NCI-H460 (cell line): ENCODE measurements at regions not wholly inside any gene's neighbourhood (a gene's known extent, or its start where the extent isn't known, plus 50 kb on each side); places are given as distances from the start of the nearest gene placed in this dataset.

Source experiments
- DNase-seq: peaks from one replicate; pipeline ENCODE4 v3.0.0-alpha.2; 2016; ENCODE audit warnings: low read depth; ENCODE audit errors: extremely low read depth

DNA sequence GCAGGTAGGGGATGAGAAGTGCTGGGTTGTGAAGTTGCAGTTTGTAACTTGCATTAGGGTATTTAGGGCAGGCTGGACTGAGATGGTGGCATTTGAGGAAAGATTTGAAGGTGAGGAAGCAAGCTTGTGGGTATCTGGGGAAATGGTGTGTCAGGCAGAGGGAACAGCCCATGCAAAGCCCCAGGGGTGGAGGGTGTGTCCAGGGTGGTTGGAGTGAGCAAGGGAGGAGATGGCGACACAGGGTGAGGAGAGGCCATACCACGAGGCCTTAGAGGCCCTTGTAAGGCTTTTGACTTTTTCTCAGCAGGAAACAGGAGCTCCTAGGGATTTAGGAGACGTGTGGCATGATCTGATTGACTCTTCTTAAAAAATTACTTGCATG, 136.9 kb downstream of the NUAK1 start:
- DNase-seq, result no peak

DNA sequence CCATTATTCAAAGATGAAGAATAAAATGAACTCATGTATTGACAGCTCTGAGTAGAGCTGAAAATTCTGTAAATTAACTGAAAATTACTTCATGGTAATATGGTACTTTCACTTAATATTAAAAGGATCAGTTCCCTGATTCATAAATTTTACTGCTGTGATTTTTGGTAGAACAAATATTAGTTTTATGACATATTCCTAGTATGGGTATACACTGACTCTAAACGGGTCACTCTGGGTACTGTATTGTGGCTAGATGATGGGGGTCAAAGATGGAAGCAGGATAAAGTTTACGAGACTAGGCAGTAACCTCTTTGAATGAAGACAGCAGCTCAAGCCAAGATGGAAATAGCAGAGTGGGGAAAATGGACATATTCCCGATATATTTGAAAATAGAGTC, 135.5 kb downstream of the NUAK1 start:
- DNase-seq, result no peak

DNA sequence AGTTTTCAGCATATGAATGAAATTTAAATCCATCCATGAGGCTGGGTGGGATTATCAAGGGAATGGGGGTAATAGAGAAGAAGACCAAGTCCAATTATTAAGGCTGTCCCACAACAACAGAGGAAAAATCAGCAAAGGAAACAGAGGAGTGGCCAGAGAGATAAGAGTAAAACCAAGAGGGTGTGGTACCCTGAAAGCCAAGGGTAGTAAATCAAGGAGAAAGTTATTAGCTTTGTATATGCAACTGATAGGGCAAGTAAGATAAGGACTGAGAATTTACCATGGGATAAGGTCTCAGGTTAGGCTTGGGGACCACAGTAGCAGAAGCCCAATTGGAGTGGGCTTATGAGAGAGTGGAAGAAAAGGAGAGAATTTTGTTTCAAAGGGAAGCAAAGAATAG, 134.5 kb downstream of the NUAK1 start:
- DNase-seq, result no peak

DNA sequence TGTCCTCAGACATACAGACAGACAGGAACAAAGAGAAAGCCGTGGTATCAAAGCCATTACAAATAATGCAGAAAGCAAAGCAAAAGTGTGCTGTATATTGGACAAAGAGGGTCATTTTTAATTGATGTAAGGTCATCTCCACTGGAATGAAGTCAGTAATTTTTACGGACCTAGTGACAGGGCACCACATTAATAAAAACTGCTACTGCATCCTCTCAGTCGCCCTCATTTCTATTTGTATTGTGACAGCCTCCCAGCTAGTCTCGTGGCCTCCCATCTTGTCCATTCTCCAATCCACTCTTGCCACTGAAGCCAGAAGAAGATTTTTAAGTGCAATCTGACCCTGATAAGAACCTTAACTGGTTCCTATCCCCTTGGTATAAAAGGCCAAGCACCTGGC, 132.4 kb downstream of the NUAK1 start:
- DNase-seq, result no peak

DNA sequence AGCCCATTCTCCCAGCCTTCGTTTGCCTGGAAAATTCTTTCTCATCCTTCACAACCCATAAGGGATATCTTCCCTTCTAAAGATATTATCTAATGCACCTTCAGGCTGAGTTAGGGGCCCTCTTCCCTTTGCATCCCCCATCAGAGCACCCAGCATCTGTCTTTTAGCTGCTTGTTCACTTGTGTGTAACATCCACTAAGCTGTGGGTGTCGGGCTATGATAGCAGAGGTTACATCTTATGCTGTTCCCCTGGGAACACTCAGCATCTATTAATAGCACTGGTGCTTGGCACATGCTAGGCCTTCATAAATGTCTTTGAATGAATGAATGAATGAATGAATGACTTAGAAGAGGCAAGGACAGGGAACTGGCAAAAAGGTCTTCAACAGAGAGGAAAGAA, 131.8 kb downstream of the NUAK1 start:
- DNase-seq, result no peak

DNA sequence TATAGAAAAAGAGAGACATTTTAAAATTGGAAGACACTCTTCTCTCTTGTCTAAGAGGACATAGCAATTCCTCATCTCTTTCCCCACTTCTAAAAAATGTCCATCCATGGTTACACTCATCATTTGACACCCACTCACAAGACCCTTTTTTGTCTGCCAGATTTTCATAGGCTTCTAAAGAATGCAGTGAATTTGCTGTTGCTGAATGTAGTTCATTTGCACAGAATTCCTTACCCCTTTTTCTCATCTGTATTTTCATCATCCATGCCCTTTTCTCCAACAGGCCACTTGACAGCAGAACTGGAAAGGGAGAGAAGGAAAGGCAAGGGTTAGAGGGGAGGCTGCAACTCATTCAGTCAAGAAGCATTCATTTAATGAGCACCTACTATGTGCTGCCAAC, 128.0 kb downstream of the NUAK1 start:
- DNase-seq, result no peak
